Posterior cingulate gyrus (tissue), 11 donors: ENCODE measurements at regions not wholly inside any gene's neighbourhood (a gene's known extent, or its start where the extent isn't known, plus 50 kb on each side); places are given as distances from the start of the nearest gene placed in this dataset.
"Not testable (repeated sequence)": the region's sequence is repeated elsewhere in the genome, so short reads cannot be mapped to it uniquely, and the experiment has no call there.

Experiments used
- DNase-seq, 10 donors: peaks; one replicate each; pipeline versions ENCODE4 v3.0.0 to v3.0.0-alpha.2; 2020 to 2021; ENCODE audit warnings: mixed read lengths in 3 of 10
- intact Hi-C: fragments of 100-400 bp; cut with DNase I; formaldehyde crosslinking; loops from one replicate; pipeline ENCODE4 v1.15.1; 2023

GRCh38 chr6:76803038-76803580 lies 660.2 kb downstream of the HTR1B start:
- intact Hi-C loops: no loop called here
- peak in 1 of 10 donors; percentile 39 for DNase-seq

GRCh38 chr6:76792394-76792793 lies 670.9 kb downstream of the HTR1B start:
- intact Hi-C loops: no loop called here
- DNase-seq: no peak

GRCh38 chr6:76790881-76791280 lies 672.4 kb downstream of the HTR1B start:
- intact Hi-C loops: no loop called here

GRCh38 chr6:76790045-76790796 lies 673.1 kb downstream of the HTR1B start:
- peak in 1 of 10 donors; percentile 29 for DNase-seq
- intact Hi-C loops: no loop called here

More at GRCh38 chr6:76790881-76791280, 672.4 kb downstream of the HTR1B start:
- DNase-seq: no peak

- DNase-seq: peak in 1 of 10 donors; percentile 30
- intact Hi-C loops: no loop called here
Observed at GRCh38 chr6:76789580-76789979, 673.7 kb downstream of the HTR1B start.

DNA sequence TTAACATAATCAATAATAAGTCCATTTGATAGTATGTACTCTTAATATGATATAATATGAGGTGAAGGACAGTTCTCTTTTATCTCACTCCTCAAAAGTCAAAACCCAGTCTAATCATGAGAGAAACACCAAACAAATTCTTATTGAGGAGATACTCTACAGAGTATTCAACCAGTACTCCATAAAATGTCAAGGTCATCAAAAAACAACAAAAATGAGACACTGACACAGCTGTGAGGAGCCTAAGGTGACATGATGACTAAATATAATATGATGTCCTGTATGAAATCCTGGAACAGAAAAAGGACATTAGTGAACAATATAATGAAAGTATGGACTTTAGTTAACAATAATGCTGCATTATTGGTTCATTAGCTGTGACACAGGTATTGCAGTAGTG lies 675.1 kb downstream of the HTR1B start:
- no peak for DNase-seq
- intact Hi-C loops: no loop called here

- intact Hi-C loops: no loop called here
- no peak for DNase-seq
Observed at GRCh38 chr6:76779068-76779467, 684.2 kb downstream of the HTR1B start.

- intact Hi-C loops: no loop called here
Observed at GRCh38 chr6:76776876-76777275, 686.4 kb downstream of the HTR1B start.

GRCh38 chr6:76774781-76775384 lies 688.4 kb downstream of the HTR1B start:
- intact Hi-C loops: no loop called here
- no peak for DNase-seq

More at GRCh38 chr6:76776876-76777275, 686.4 kb downstream of the HTR1B start:
- DNase-seq: no peak

DNA sequence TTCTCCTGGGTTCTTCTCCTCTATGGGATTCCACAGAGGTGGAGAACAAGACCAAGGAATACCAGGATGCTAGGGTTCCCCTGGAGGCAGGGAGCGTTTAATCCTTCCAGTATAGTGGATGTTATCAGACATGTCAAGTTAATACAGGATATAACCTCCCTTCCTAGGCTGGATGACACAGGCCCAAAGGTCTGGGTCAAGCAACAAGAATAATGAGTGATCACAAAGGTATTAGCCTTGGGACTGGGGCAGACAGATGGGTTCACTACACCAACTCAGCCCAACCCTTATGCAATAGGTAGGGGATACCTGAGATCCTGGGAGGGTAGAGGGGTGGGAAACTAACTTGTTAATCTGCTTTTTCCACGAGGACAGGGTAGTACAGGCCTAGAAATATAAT lies 690.3 kb downstream of the HTR1B start:
- DNase-seq: no peak
- intact Hi-C loops: no loop called here

DNA sequence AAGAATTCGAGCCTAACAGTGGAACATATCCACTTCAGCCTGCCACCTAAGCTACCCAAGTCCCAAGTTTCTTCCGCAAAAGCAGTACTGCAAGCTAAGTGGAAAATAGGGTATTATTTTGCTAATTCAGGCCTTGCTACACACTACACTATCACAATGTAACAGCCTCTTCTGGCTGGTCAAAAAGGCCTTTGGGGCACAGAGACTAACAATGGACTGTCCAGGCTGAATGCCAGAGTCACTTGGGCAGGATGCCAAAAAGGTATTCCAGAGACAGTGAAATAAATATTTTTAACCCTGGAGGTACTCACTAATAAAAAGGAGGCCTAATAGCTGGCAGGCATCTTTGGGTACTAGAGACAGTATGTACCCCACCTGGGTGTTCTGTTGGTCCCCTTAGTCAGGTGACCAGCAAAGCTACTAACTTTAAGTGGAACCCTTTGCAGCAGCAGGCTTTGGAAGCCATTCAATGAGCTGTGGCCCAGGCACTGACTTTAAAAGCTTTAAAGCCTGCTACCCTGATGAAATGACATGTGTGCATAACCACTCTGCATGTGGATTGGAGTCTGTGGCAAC lies 692.1 kb downstream of the HTR1B start:
- intact Hi-C loops: no loop called here
- DNase-seq: no peak

DNA sequence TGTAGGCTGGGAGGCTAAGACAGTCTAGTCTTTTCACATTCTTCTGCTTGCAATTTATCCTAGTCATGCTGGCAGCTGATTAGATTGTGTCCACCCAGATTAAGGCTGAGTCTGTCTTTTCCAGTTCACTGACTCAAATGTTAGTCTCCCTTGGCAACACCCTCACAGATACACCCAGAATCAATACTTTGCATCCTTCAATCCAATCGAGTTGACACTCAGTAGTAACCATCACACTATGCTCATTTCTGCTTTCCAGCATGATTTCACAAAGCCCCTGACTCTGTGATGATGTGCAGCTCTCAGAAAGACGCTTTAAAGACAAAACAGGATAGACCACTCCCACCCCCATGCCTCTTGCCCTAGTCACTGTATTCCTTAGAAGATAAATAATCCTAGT lies 693.0 kb downstream of the HTR1B start:
- no peak for DNase-seq
- intact Hi-C loops: no loop called here

DNA sequence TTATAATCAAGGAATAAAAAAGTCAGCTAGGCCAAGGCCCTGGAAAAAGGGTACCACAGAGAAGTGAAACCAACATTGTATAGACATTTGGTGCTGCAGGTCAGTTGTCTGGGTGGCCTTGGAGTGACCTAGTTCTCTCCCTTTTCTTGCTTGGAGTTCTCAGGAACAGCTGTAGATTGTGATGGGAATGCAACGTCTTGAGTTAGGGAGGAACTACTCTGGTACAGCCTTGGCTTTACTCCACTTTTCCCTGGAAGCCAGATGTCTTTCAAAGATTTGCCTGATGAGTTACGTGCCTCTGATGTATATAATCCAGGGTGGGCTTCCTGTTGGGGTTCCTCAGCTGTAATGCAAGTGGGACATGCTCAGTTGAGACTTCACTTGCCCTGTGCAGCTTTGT lies 694.7 kb downstream of the HTR1B start:
- intact Hi-C loops: no loop called here
- no peak for DNase-seq

DNA sequence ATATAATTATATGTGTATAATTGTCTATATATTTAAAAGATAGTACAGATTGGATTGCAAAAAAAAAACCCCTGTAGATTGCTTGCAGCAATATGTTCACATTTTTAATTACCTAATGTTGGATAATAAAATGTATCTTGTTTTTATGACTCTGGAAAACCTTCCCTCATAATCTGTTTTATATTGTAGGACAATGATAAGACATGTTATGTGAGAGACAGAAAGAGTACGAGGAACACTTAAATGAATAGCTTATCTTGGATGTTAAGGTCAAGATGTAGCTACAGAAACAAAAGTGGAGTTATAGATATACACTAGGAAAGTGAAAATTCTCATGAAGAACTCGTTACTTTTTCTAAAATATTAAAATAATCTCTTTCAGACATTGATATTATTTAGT lies 691.6 kb upstream of the IMPG1 start:
- intact Hi-C loops: no loop called here
- DNase-seq: no peak

DNA sequence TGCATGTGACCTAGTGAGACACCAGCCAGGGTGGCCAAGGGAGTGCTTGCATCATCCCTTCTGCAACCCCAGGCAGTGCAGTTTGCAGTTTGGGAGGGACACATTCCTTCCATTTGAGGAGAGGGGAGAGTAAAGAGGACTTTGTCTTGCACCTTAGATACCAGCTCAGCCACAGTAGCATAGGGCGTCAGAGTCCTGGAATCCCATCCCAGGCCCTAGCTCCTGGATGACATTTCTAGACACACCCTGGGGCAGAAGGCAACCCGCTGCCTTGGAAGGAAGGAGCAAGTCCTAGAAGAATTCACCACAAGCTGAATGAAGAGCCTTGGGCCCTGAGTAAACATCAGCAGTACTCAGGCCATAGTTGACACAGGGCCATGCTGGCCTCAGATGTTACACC lies 680.4 kb upstream of the IMPG1 start:
- DNase-seq: no peak
- intact Hi-C loops: no loop called here

GRCh38 chr6:76745388-76745787 lies 672.9 kb upstream of the IMPG1 start:
- intact Hi-C loops, DNase-seq: not testable (repeated sequence)

DNA sequence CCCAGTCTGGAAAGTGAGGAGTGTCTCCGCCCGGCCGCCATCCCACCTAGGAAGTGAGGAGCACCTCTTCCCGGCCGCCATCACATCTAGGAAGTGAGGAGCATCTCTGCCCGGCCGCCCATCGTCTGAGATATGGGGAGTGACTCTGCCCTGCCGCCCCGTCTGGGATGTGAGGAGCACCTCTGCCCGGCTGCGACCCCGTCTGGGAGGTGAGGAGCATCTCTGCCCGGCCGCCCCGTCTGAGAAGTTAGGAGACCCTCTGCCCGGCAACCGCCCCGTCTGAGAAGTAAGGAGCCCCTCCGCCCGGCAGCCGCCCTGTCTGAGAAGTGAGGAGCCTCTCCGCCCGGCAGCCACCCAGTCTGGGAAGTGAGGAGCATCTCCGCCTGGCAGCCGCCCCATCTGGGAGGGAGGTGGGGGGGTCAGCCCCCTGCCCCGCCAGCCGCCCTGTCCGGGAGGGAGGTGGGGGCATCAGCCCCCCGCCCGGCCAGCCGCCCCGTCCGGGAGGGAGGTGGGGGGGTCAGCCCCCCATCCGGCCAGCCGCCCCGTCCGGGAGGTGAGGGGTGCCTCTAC lies 671.8 kb upstream of the IMPG1 start:
- peak in 1 of 10 donors; percentile 80 for DNase-seq
- intact Hi-C loops: not testable (repeated sequence)

GRCh38 chr6:76742919-76743318 lies 670.5 kb upstream of the IMPG1 start:
- intact Hi-C loops: no loop called here
- no peak for DNase-seq

GRCh38 chr6:76719449-76719848 lies 647.0 kb upstream of the IMPG1 start:
- no peak for DNase-seq
- intact Hi-C loops: no loop called here

DNA sequence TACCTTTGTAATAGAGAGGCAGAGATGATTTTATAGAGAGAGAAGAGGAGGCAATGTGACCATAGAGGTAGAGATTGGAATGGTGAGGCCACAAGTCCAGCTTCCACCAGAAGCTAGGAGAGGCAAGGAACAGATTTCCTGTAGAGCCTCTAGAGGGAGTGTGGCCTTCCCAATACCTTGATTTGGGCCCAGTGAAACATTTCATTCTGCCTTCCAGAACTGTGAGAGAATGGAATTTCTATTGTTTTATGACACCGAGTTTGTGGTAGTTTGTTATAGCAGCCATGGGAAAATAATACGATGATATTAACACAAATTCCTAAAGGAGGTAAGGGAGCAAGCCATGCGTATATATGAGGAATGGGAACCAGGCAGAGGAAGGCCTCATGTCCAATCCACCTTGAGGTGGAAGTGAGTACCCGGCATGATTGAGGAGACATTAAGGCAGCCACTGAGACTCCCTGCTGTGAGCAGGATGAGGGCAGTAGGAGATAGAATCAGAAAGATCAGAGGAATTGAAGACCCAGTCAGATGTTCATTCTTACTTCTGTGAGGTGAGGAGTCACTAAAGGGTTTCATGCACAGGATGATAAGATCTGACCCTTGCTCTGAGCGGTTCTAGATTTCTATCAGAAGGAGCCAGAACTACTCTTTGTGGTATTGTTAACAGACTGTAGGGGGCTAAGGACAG lies 636.3 kb upstream of the IMPG1 start:
- intact Hi-C loops: no loop called here
- no peak for DNase-seq

DNA sequence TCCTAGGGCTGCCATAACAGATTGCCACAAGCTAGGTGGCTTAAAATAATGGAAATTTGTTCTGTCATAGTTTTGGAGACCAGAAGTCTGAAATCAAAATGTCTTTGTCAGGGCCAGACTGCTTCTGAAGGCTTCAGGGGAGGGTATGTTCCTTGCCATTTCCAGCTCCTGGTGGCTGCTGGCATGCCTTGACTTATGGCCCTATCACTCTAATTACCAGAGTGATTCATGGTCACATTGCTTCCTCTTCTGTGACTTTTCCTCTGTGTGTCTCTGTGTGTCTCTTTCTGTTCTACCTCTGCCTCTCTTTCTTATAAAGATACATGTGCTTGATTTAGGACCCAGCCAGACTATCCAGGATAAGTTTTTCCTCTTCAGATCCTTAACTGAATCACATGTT lies 635.2 kb upstream of the IMPG1 start:
- DNase-seq: no peak
- intact Hi-C loops: no loop called here
